GM21390 (cell line): ENCODE measurements at regions not wholly inside any gene's neighbourhood (a gene's known extent, or its start where the extent isn't known, plus 50 kb on each side); places are given as distances from the start of the nearest gene placed in this dataset.
"Not testable (repeated sequence)": the region's sequence is repeated elsewhere in the genome, so short reads cannot be mapped to it uniquely, and the experiment has no call there.

ENCODE experiments used
- ATAC-seq: cut with Tn5 transposase; IDR thresholded peaks from one replicate; pipeline ENCODE4 v1.9.1; 2021; ENCODE audit not compliant: unreplicated experiment

GRCh38 chr1:70745199-70745598 lies 302.4 kb downstream of the PTGER3 start:
- peak; percentile 46 for ATAC-seq

- not testable (repeated sequence) for ATAC-seq
These were observed 301.6 kb downstream of the PTGER3 start for GRCh38 chr1:70746062-70746461.

- ATAC-seq, result not testable (repeated sequence)
These were observed 300.5 kb downstream of the PTGER3 start for GRCh38 chr1:70747123-70747522.

- not testable (repeated sequence) for ATAC-seq
These were observed 295.8 kb downstream of the PTGER3 start for GRCh38 chr1:70751676-70752287.

- ATAC-seq, result no peak
These were observed 292.9 kb downstream of the PTGER3 start for GRCh38 chr1:70754701-70755100.

- ATAC-seq, result no peak
These were observed 287.5 kb downstream of the PTGER3 start for GRCh38 chr1:70760154-70760553.

- no peak for ATAC-seq
These were observed 285.2 kb downstream of the PTGER3 start for GRCh38 chr1:70762386-70762785.

- ATAC-seq, result no peak
These were observed 282.9 kb downstream of the PTGER3 start for GRCh38 chr1:70764747-70765146.

- ATAC-seq, result no peak
These were observed 280.2 kb downstream of the PTGER3 start for GRCh38 chr1:70767377-70767776.

GRCh38 chr1:70768216-70768615 lies 279.4 kb downstream of the PTGER3 start:
- ATAC-seq, result no peak

- no peak for ATAC-seq
These were observed 269.4 kb downstream of the PTGER3 start for GRCh38 chr1:70778056-70778762.

- no peak for ATAC-seq
These were observed 268.7 kb downstream of the PTGER3 start for GRCh38 chr1:70778934-70779333.

GRCh38 chr1:70779571-70779970 lies 268.0 kb downstream of the PTGER3 start:
- no peak for ATAC-seq

- ATAC-seq, result no peak
These were observed 262.3 kb downstream of the PTGER3 start for GRCh38 chr1:70785287-70785686.

- no peak for ATAC-seq
These were observed 257.2 kb downstream of the PTGER3 start for GRCh38 chr1:70790232-70790923.

- ATAC-seq, result not testable (repeated sequence)
These were observed 252.6 kb downstream of the PTGER3 start for GRCh38 chr1:70795064-70795463.

- ATAC-seq, result not testable (repeated sequence)
These were observed 251.3 kb downstream of the PTGER3 start for GRCh38 chr1:70796298-70796697.

GRCh38 chr1:70802625-70803024 lies 245.0 kb downstream of the PTGER3 start:
- not testable (repeated sequence) for ATAC-seq

GRCh38 chr1:70805641-70806040 lies 242.0 kb downstream of the PTGER3 start:
- ATAC-seq, result no peak

GRCh38 chr1:70807088-70807664 lies 240.4 kb downstream of the PTGER3 start:
- no peak for ATAC-seq

- no peak for ATAC-seq
These were observed 238.5 kb downstream of the PTGER3 start for GRCh38 chr1:70809069-70809468.

GRCh38 chr1:70811815-70812214 lies 235.8 kb downstream of the PTGER3 start:
- no peak for ATAC-seq
